GM10248 (cell line): ENCODE measurements at regions not wholly inside any gene's neighbourhood (a gene's known extent, or its start where the extent isn't known, plus 50 kb on each side); places are given as distances from the start of the nearest gene placed in this dataset.
"Not testable (repeated sequence)": the region's sequence is repeated elsewhere in the genome, so short reads cannot be mapped to it uniquely, and the experiment has no call there.

ENCODE experiments used
- CTCF ChIA-PET: fragments of 300-600 bp; sonication (Branson Sonifier 250); formaldehyde crosslinking; extraction: SDS; loops from one replicate; lab custom pipeline; 2021; ENCODE audit warnings: antibody characterized with exemption; lab: Yijun Ruan, JAX
- POLR2A ChIA-PET: fragments of 350-650 bp; sonication (Branson Sonifier 250); formaldehyde crosslinking; extraction: SDS; loops from one replicate; lab custom pipeline; 2020; ENCODE audit warnings: antibody characterized with exemption; lab: Yijun Ruan, JAX
- DNase-seq: peaks from one replicate; pipeline ENCODE4 v3.0.0; 2012; ENCODE audit errors: extremely low spot score
- CTCF ChIP-seq: IDR thresholded peaks from 2 replicates; pipeline ENCODE4 v1.5.1; 2012; ENCODE audit warnings: mild to moderate bottlenecking, low read depth; ENCODE audit errors: extremely low read depth, missing control alignments, control extremely low read depth

DNA sequence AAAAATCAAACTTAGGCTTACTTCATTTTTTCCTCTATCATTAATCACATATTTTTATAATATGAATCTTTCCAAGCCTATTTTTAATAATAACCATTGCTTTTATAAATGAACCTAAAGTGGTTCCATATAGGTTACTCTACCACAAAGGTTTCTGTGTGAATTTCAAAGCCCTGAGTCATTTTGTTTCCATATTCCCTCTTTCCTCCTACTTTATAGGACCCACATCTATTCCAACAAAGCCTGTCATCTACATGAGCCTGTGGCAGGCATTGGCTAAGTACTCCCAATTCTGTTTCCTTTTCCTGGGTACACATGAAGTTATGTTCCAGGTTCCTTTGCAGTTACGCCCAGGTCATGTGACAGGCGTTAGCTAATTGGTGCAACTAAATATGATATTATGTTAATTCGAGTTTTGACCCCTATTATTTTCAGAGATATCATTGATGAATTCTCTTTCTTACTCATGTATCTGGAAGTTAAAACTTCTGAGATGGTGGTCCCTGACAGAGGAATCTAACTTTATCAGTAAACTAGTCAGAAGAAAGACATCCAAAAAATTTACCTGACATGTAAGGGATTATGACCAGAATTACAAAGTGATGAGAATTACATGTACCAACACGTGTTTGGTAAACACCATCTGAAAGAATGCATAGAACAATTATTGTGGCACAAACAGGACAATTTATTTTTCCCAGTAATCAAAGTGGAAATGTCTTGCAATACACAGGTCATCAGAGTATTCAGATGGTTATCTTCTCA, 1264.0 kb upstream of the CNTN5 start:
- POLR2A ChIA-PET = no interaction called here
- CTCF ChIA-PET = no interaction called here
- DNase-seq = no peak
- TF ChIP-seq CTCF = no peak

DNA sequence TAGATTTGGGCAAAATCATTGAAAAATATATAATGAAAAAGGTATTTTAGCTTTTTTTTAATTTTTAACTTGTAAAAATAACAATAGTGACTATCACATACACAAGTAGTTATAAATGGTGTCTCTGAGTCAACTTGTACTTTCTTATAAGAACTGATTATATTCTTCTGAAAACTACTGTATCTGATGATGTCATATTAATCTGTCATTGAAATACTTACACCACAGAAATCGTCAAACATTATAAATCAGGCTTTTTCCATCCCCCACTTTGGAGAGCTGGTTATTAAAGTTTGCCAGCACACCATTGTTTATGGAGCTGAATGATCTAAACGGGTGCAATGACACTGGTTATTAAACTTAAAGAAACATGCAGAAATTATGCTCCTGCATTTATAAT, 1259.6 kb upstream of the CNTN5 start:
- TF ChIP-seq CTCF = no peak
- CTCF ChIA-PET = no interaction called here
- DNase-seq = no peak
- POLR2A ChIA-PET = no interaction called here

- CTCF ChIA-PET = no interaction called here
- POLR2A ChIA-PET = no interaction called here
These were observed 1256.6 kb upstream of the CNTN5 start for GRCh38 chr11:97764193-97764592.

GRCh38 chr11:97764605-97765004, 1256.1 kb upstream of the CNTN5 start:
- ChIA-PET CTCF (no interaction called here), POLR2A (no interaction called here)
- TF ChIP-seq CTCF = no peak
- no peak for DNase-seq

More at GRCh38 chr11:97764193-97764592, 1256.6 kb upstream of the CNTN5 start:
- no peak for TF ChIP-seq CTCF
- no peak for DNase-seq

GRCh38 chr11:97770570-97770969, 1250.2 kb upstream of the CNTN5 start:
- TF ChIP-seq CTCF = no peak
- POLR2A ChIA-PET = no interaction called here
- CTCF ChIA-PET = no interaction called here
- DNase-seq = no peak

GRCh38 chr11:97772705-97773104, 1248.0 kb upstream of the CNTN5 start:
- TF ChIP-seq CTCF = no peak

GRCh38 chr11:97784388-97784787, 1236.4 kb upstream of the CNTN5 start:
- DNase-seq, CTCF ChIA-PET, POLR2A ChIA-PET: not testable (repeated sequence)

More at GRCh38 chr11:97772705-97773104, 1248.0 kb upstream of the CNTN5 start:
- CTCF ChIA-PET = no interaction called here
- POLR2A ChIA-PET = no interaction called here
- DNase-seq = no peak
